ENCODE measurements at regions not wholly inside any gene's neighbourhood (a gene's known extent, or its start where the extent isn't known, plus 50 kb on each side); places are given as distances from the start of the nearest gene placed in this dataset.
"Not testable (repeated sequence)": the region's sequence is repeated elsewhere in the genome, so short reads cannot be mapped to it uniquely, and the experiment has no call there.

DNA sequence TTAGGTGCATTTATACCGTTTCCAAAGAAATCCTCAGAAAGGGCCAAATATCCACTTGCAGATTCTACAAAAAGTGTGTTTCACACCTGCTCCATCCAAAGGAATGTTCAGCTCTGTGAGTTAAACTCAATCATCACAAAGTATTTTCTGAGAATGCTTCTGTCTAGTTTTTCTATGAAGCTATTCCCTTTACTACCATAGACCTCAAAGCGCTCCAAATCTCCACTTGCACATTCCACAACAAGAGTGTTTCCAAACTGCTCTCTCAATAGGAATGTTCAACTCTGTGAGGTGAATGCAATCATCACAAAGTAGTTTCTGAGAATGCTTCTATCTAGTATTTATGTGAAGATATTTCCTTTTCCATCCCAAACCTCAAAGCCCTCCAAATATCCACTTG is 412.7 kb upstream of the WSB1 start:
- in situ Hi-C loops (cut with MboI; ENCODE audit: low sequenced_read_pairs), result not testable (repeated sequence)

DNA sequence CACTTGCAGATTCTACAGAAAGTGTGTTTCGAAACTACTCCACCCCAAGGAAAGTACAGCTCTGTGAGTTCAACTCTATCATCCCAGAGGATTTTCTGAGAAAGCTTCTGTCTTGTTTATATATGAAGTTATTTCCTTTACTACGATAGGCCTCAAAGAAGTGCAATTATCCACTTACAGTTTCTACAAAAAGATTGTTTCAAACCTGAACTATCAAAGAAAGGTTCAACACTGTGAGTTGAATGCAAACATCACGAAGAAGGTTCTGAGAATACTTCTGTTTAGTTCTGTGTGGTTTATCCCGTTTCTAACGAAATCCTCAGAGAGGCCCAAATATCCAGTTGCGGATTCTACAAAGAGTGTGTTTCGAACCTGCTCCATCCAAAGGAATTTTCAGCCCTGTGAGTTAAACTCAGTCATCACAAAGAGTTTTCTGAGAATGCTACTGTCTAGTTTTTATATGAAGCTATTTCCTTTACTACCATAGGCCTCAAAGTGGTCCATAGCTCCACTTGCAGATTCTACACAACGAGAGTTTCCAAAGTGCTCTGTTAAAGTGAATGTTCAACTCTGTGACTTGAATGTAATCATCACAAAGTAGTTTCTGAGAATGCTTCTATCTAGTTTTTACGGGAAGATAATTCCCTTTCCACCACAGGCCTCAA is 411.7 kb upstream of the WSB1 start:
- H3K27me3 ChIP-seq (ENCODE audit: low read depth); H3K4me3 ChIP-seq; H3K4me1 ChIP-seq; H3K36me3 ChIP-seq (replicated peaks); DNase-seq (ENCODE audit: low spot score in 2 of 2); in situ Hi-C loops (cut with MboI; ENCODE audit: low sequenced_read_pairs); H3K9me3 ChIP-seq: not testable (repeated sequence)

More for the DNA sequence above, 412.7 kb upstream of the WSB1 start:
- H3K9me3 ChIP-seq; DNase-seq (ENCODE audit: low spot score in 2 of 2); H3K27me3 ChIP-seq (ENCODE audit: low read depth); H3K36me3 ChIP-seq (replicated peaks); H3K4me3 ChIP-seq; H3K4me1 ChIP-seq: not testable (repeated sequence)

DNA sequence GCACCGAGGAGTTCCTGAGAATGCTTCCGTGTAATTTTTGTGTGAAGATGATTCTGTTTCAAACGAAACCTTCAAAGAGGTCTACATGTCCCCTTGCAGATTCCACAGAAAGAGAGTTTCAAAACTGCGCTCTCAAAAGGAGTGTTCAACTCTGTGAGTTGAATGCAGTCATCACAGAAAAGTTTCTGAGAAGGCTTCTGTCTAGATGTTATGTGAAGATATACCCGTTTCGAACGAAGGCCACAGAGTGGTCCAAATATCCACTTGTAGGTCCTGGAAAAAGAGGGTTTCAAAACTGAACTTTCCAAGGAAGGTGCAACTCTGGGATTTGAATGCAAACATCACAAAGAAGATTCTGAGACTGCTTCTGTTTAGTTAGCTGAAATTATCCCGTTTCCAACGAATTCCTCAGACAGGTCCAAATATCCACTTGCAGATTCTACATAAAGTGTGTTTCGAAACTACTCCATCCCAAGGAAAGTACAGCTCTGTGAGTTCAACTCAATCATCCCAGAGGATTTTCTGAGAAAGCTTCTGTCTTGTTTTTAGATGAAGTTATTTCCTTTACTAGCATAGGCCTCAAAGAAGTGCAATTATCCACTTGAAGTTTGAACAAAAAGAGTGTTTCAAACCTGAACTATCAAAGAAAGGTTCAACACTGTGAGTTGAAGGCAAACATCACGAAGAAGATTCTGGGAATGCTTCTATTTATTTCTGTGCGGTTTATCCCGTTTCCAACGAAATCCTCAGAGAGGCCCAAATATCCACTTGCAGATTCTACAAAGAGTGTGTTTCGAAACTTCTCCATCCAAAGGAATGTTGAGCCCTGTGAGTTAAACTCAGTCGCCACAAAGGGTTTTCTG is 409.8 kb upstream of the WSB1 start:
- in situ Hi-C loops (cut with MboI; ENCODE audit: low sequenced_read_pairs); H3K9me3 ChIP-seq; DNase-seq (ENCODE audit: low spot score in 2 of 2); H3K27me3 ChIP-seq (ENCODE audit: low read depth); H3K4me1 ChIP-seq; H3K4me3 ChIP-seq; H3K36me3 ChIP-seq (replicated peaks): not testable (repeated sequence)

DNA sequence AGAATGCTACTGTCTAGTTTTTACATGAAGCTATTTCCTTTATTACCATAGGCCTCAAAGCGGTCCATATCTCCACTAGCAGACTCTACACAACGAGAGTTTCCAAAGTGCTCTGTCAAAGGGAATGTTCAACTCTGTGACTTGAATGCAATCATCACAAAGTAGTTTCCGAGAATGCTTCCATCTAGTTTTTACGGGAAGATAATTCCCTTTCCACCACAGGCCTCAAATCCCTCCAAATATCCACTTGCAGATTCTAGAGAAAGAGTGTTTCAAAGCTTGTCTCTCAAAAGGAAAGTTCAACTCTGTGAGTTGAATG is 409.2 kb upstream of the WSB1 start:
- H3K36me3 ChIP-seq (replicated peaks); H3K4me1 ChIP-seq; in situ Hi-C loops (cut with MboI; ENCODE audit: low sequenced_read_pairs); H3K27me3 ChIP-seq (ENCODE audit: low read depth); H3K9me3 ChIP-seq; DNase-seq (ENCODE audit: low spot score in 2 of 2); H3K4me3 ChIP-seq: not testable (repeated sequence)

DNA sequence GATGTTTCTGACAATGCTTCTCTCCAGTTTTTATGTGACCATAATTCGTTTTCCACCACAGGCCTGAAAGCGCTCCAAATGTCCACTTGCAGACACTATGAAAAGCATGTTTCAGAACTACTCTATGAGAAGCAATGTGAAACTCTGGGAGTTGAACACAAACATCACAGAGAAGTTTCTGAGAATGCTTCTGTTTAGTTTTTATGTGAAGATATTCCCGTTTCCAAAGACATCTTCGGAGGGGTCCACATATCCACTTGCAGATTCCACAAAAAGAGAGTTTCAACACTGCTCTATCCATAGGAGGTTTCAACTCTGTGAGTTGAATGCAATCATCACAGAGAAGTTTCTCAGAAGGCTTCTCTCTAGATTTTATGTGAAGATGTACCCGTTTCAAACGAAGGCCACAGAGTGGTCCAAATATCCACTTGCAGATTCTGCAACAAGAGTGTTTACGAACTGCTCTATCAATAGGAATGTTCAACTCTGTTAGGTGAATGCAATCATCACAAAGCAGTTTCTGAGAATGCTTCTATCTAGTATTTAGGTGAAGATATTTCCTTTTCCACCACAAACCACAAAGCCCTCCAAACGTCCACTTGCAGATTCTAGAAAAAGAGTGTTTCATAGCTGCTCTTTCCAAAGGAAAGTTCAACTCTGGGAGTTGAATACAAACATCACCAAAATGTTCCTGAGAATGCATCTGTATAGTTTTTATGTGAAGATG is 408.5 kb upstream of the WSB1 start:
- H3K4me1 ChIP-seq; H3K36me3 ChIP-seq (replicated peaks); in situ Hi-C loops (cut with MboI; ENCODE audit: low sequenced_read_pairs); H3K4me3 ChIP-seq; H3K9me3 ChIP-seq; H3K27me3 ChIP-seq (ENCODE audit: low read depth): not testable (repeated sequence)
- DNase-seq (ENCODE audit: low spot score in 2 of 2), result peak in 1 of 2 experiments; percentile 8
